Nucleus accumbens (tissue), 56 donors: ENCODE measurements at regions not wholly inside any gene's neighbourhood (a gene's known extent, or its start where the extent isn't known, plus 50 kb on each side); places are given as distances from the start of the nearest gene placed in this dataset.
"Not testable (repeated sequence)": the region's sequence is repeated elsewhere in the genome, so short reads cannot be mapped to it uniquely, and the experiment has no call there.

ENCODE experiments used
- DNase-seq, 56 donors: peaks; one replicate each; lab custom pipeline; 2025; lab: John Stamatoyannopoulos, UW

DNA sequence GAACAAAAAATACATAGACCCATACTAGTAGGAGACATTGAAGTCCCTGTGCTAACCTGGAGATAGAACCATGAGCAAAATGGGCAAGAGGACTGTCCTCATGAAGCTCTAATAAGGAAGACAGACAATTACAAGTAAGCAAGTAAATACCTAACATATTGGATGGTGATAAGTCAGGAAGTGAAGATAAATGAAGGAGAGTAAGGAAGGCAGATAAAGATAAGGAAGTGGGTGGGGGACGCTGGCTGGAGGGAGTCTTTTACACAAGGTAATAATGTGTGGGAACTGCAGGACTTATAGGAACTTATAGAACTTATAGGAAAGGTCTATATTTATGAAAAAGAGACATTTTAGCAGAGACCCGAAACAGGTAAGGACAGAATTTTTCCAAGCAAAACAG lies 148.9 kb upstream of the ABI3BP start:
- DNase-seq, result no peak

DNA sequence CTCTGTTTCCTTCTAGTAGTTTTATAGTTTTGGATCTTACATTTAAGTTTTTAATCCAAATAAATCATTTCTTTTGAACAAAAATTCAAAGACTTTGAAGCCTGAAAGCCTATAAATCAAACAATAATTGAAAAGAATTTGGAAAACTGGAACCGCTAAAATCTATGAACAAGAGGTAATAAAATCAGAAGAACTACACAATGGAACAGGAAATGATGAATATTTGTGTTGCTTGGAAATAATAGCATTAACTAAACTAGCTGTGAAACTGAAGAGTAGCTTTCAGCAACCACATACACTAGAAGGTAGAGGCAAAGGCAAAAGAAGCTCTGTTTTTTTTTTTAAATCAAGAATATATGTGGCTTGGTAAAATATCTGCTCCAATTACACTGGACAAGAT lies 147.9 kb upstream of the ABI3BP start:
- DNase-seq, result no peak

GRCh38 chr3:101138817-101139216 lies 145.6 kb upstream of the ABI3BP start:
- DNase-seq, result no peak

- DNase-seq, result no peak
Measured at GRCh38 chr3:101134331-101134730, 141.1 kb upstream of the ABI3BP start.

DNA sequence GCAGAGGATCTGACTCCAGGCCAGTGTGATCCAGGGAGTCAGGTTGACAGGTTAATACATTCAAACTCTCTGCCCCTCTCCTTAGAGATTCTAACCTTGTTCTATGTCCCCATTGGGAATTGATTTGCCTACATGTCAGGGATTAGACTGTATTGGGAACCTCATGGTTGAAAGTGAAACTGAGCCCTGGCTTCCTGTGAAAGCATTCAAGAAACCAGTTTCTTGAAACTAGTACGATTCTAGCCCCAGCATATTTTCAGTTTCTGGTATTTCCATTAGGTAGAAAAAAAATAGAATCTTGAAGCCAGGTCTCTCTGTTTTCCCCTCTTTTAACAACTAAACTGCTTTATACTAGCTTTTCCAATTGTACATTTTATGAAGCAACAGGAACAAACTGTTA lies 140.4 kb upstream of the ABI3BP start:
- DNase-seq, result no peak

GRCh38 chr3:101133197-101133596 lies 140.0 kb upstream of the ABI3BP start:
- not testable (repeated sequence) for DNase-seq

DNA sequence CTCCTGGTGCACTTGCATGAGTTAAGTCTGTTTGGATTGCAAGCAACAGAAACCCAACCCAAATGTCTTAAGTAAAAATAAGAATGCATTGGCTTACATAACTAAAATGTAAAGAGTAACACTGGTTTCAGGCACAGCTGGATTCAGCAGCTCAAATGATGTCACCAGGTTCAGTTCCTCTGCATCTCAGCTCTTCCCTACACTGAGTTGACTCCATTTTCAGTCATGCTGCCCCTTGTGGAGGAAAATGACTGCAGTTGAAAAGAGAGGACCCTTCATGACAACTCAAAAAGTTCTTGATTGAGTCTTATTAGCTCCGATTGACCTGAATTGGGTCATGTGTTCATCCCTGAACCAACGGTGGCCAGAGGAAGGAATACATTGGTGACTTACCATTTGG lies 138.5 kb upstream of the ABI3BP start:
- no peak for DNase-seq

GRCh38 chr3:101128786-101129185 lies 135.6 kb upstream of the ABI3BP start:
- DNase-seq, result no peak

GRCh38 chr3:101128001-101128400 lies 134.8 kb upstream of the ABI3BP start:
- DNase-seq, result no peak

GRCh38 chr3:101124125-101124524 lies 130.9 kb upstream of the ABI3BP start:
- DNase-seq, result no peak

GRCh38 chr3:101123081-101123480 lies 129.9 kb upstream of the ABI3BP start:
- DNase-seq, result no peak

DNA sequence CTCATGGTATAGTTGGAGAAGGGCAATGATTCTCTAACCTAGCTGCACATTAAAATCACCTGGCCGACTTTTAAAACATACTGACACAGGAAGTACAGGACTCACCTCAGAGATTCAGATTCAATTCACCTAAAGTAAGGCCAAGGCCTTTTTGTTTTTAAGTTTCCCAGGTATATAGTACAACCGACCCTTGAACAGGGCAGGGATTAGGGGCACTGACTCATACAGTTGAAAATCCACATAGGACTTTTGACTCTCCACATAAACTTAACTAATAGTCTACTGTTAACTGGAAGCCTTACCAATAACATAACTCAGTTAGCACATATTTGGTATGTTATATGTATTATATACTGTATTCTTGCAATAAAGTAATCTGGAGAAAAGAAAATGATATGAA lies 129.5 kb upstream of the ABI3BP start:
- DNase-seq, result no peak

DNA sequence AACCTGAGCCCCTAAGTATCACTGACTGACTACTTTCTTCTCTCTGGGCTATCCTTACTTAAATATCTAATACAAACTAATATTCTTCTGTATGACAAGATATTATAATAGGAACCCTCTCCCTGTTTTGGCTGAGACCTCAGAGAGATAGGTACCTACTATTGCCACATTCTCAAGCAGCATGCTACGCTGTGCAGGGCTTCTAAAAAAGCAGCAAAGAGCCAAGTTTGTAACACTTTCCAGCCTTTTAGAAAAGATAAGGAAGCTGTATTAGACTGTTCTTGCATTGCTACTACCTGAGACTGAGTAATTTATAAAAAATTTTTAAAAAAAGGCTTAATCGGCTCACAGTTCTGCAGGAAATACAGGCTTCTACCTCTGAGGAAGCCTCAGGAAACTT lies 126.8 kb upstream of the ABI3BP start:
- DNase-seq, result no peak

DNA sequence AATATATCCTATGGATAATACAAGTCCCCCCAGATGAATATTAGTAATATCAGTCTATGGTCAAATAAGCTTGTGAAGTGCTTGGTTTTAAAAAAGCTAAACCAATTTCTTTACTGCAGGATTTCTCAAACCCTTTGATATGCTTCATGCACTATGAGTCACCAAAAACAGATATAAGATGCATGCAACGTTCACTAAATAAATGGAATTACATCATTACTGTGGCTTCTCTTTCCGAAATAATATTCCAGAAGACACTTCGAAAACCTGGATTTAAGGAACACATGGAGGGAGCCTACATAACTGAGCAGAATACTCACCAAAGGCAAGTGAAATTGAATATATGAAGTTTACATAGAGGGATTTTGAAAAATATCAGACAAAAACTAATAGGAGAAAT lies 126.3 kb upstream of the ABI3BP start:
- DNase-seq, result no peak

DNA sequence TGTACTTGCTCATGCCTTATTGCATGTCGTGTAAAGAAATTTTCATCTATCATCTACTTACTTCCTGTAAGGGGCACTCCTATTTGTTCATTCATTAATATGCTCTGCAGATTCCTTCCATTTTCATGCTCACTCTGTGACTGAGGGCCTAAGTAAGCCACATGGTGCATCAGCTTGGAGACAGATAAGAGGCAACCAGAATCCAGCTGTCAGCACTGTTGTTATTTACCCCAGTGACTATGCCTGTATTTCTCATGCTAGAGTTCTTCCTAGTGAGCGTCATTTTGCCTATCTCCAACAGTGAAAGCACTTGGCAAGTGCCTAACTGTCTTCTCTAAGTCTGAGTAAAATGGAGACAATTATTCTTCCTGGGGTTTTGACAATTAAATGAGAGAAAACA lies 124.8 kb upstream of the ABI3BP start:
- no peak for DNase-seq

GRCh38 chr3:101117465-101117864 lies 124.2 kb upstream of the ABI3BP start:
- DNase-seq, result no peak

GRCh38 chr3:101110295-101110694 lies 117.1 kb upstream of the ABI3BP start:
- not testable (repeated sequence) for DNase-seq

DNA sequence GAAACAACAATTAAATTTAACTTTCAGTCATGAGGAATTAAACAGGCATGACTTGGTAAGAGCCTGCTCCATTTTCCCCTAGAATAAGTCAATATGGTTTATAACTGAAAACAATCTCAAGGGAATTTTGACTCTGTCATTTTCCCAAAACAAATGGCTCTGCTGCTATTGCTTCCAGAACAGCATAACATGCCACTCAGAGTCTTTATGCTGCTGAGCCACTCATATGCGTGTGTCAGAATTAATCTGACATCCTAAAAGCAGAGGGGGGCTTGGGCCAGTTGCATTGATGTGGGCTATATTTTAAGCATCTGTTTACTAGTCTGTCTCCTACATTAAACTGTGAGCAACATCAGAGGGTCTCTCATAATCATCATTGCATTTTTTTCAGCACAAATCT lies 111.1 kb upstream of the ABI3BP start:
- no peak for DNase-seq

- DNase-seq, result no peak
Measured at GRCh38 chr3:101102678-101103296, 109.6 kb upstream of the ABI3BP start.

GRCh38 chr3:101100361-101101009 lies 107.3 kb upstream of the ABI3BP start:
- DNase-seq, result no peak

DNA sequence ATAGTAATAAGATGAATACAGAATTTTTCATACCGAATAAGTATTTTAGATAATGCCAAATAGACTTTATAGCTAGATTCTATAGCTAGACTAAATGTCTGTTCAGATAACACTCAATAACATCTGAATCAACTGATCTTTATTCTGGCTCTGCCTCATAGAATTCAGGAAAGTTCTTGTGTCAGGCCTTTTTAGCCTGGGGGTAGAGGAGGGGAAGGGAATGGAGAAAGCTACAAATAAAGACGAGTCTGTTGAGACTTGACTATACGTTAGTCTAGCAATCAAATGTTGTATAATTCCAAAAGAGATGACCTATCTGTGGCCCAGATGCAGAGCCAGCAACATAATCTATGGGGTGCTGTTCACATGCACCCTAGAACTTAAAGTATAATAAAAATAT lies 106.6 kb upstream of the ABI3BP start:
- no peak for DNase-seq

DNA sequence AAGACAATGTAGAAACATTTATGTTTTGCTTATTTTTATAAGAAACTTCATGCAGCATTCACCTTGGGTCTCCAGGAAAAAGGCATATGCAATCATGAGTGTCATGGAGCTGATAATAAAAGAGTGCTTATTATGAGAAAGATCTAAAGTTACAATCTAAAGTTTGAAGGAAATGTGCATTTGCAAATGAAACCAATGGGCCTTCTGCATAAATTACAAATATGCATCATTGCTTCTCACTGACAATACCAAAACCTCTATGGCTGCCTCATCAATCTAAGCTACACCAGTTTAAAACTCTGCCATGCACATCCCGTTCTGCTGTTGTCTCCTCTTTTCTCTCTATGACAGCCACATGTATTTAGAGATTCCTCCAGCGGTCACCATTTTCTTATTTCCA lies 103.2 kb upstream of the ABI3BP start:
- no peak for DNase-seq
